ENCODE measurements at regions not wholly inside any gene's neighbourhood (a gene's known extent, or its start where the extent isn't known, plus 50 kb on each side); places are given as distances from the start of the nearest gene placed in this dataset.
"Not testable (repeated sequence)": the region's sequence is repeated elsewhere in the genome, so short reads cannot be mapped to it uniquely, and the experiment has no call there.

- TF ChIP-seq POU6F1 (CRISPR knock-in tag; IDR thresholded peaks at IDR 0.05; ENCODE audit: borderline replicate concordance, low read depth) (no peak), RARB (CRISPR knock-in tag; IDR thresholded peaks at IDR 0.05) (no peak), ARNTL (CRISPR knock-in tag; IDR thresholded peaks at IDR 0.05; ENCODE audit: borderline replicate concordance, low read depth) (no peak), ZNF70 (CRISPR knock-in tag; IDR thresholded peaks at IDR 0.05) (no peak), ZFP30 (CRISPR knock-in tag; IDR thresholded peaks at IDR 0.05) (no peak), GLIS3 (CRISPR knock-in tag; IDR thresholded peaks at IDR 0.05) (no peak), SNAI2 (CRISPR knock-in tag; IDR thresholded peaks at IDR 0.05) (no peak), ISL1 (CRISPR knock-in tag; IDR thresholded peaks at IDR 0.05) (no peak)
- TF ChIP-seq, protein P1, sequence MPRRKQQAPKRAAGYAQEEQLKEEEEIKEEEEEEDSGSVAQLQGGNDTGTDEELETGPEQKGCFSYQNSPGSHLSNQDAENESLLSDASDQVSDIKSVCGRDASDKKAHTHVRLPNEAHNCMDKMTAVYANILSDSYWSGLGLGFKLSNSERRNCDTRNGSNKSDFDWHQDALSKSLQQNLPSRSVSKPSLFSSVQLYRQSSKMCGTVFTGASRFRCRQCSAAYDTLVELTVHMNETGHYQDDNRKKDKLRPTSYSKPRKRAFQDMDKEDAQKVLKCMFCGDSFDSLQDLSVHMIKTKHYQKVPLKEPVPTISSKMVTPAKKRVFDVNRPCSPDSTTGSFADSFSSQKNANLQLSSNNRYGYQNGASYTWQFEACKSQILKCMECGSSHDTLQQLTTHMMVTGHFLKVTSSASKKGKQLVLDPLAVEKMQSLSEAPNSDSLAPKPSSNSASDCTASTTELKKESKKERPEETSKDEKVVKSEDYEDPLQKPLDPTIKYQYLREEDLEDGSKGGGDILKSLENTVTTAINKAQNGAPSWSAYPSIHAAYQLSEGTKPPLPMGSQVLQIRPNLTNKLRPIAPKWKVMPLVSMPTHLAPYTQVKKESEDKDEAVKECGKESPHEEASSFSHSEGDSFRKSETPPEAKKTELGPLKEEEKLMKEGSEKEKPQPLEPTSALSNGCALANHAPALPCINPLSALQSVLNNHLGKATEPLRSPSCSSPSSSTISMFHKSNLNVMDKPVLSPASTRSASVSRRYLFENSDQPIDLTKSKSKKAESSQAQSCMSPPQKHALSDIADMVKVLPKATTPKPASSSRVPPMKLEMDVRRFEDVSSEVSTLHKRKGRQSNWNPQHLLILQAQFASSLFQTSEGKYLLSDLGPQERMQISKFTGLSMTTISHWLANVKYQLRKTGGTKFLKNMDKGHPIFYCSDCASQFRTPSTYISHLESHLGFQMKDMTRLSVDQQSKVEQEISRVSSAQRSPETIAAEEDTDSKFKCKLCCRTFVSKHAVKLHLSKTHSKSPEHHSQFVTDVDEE (CRISPR knock-in tag; IDR thresholded peaks at IDR 0.05) = no peak
- ATAC-seq = no peak
Observed at GRCh38 chr12:4140581-4141301, 132.8 kb upstream of the CCND2 start.

- ATAC-seq = no peak
- TF ChIP-seq CSDC2 (CRISPR knock-in tag; IDR thresholded peaks at IDR 0.05) = no peak
- TF ChIP-seq ZC3H10 (CRISPR knock-in tag; IDR thresholded peaks at IDR 0.05) = no peak
- no peak for TF ChIP-seq OSR1 (CRISPR knock-in tag; IDR thresholded peaks at IDR 0.05)
Observed at GRCh38 chr12:4139191-4139590, 134.4 kb upstream of the CCND2 start.

GRCh38 chr12:4138532-4138931, 135.0 kb upstream of the CCND2 start:
- not testable (repeated sequence) for ATAC-seq

- ATAC-seq = no peak
- TF ChIP-seq ARNTL (CRISPR knock-in tag; IDR thresholded peaks at IDR 0.05; ENCODE audit: borderline replicate concordance, low read depth) = no peak
- no peak for TF ChIP-seq RARB (CRISPR knock-in tag; IDR thresholded peaks at IDR 0.05)
- no peak for TF ChIP-seq POU6F1 (CRISPR knock-in tag; IDR thresholded peaks at IDR 0.05; ENCODE audit: borderline replicate concordance, low read depth)
- TF ChIP-seq TOX (CRISPR knock-in tag; IDR thresholded peaks at IDR 0.05; ENCODE audit: borderline replicate concordance) = no peak
- TF ChIP-seq CREB5 (CRISPR knock-in tag; IDR thresholded peaks at IDR 0.05; ENCODE audit: low read depth) = no peak
- TF ChIP-seq SNAI2 (CRISPR knock-in tag; IDR thresholded peaks at IDR 0.05) = no peak
- no peak for TF ChIP-seq ZC3H10 (CRISPR knock-in tag; IDR thresholded peaks at IDR 0.05)
- TF ChIP-seq ZFP30 (CRISPR knock-in tag; IDR thresholded peaks at IDR 0.05) = no peak
- no peak for TF ChIP-seq ESRRG (CRISPR knock-in tag; IDR thresholded peaks at IDR 0.05)
- no peak for TF ChIP-seq CSDC2 (CRISPR knock-in tag; IDR thresholded peaks at IDR 0.05)
- no peak for TF ChIP-seq BACH2 (CRISPR knock-in tag; IDR thresholded peaks at IDR 0.05; ENCODE audit: borderline replicate concordance)
- no peak for TF ChIP-seq PPARA (CRISPR knock-in tag; IDR thresholded peaks at IDR 0.05; ENCODE audit: borderline replicate concordance)
- no peak for TF ChIP-seq OSR1 (CRISPR knock-in tag; IDR thresholded peaks at IDR 0.05)
- TF ChIP-seq PATZ1 (CRISPR knock-in tag; IDR thresholded peaks at IDR 0.05; ENCODE audit: borderline replicate concordance) = no peak
- no peak for TF ChIP-seq ISL1 (CRISPR knock-in tag; IDR thresholded peaks at IDR 0.05)
- no peak for TF ChIP-seq ZFP3 (CRISPR knock-in tag; IDR thresholded peaks at IDR 0.05)
- TF ChIP-seq TCF4 (CRISPR knock-in tag; IDR thresholded peaks at IDR 0.05; ENCODE audit: borderline replicate concordance) = no peak
- TF ChIP-seq, protein P1 (CRISPR knock-in tag; IDR thresholded peaks at IDR 0.05) = no peak
- TF ChIP-seq ZNF8 (CRISPR knock-in tag; IDR thresholded peaks at IDR 0.05) = no peak
- TF ChIP-seq ZNF70 (CRISPR knock-in tag; IDR thresholded peaks at IDR 0.05) = no peak
Observed at GRCh38 chr12:4138051-4138450, 135.5 kb upstream of the CCND2 start.
